Upper lobe of right lung (tissue), 1 donor: ENCODE measurements at regions not wholly inside any gene's neighbourhood (a gene's known extent, or its start where the extent isn't known, plus 50 kb on each side); places are given as distances from the start of the nearest gene placed in this dataset.

Experiments used
- ATAC-seq: fragments of 200-7000 bp; cut with Tn5 transposase; one replicate; pipeline ENCODE4 v1.9.1; 2020; ENCODE audit warnings: mild to moderate bottlenecking, moderate library complexity
- DNase-seq: peaks from one replicate; pipeline ENCODE4 v3.0.0-alpha.2; 2020
- H3K27ac ChIP-seq: fragments of 200-600 bp; one replicate; pipeline ENCODE4 v1.8.0; 2022
- H3K27me3 ChIP-seq: fragments of 200-600 bp; one replicate; pipeline ENCODE4 v1.8.0; 2022; ENCODE audit warnings: mild to moderate bottlenecking
- H3K36me3 ChIP-seq: fragments of 200-600 bp; one replicate; pipeline ENCODE4 v1.8.0; 2022
- H3K4me1 ChIP-seq: fragments of 200-600 bp; one replicate; pipeline ENCODE4 v1.8.0; 2022
- H3K4me3 ChIP-seq: fragments of 200-600 bp; one replicate; pipeline ENCODE4 v1.8.0; 2022; ENCODE audit warnings: mild to moderate bottlenecking
- H3K9me3 ChIP-seq: fragments of 200-600 bp; one replicate; pipeline ENCODE4 v1.8.0; 2022
- CTCF ChIP-seq: fragments of 200-600 bp; IDR thresholded peaks from one replicate; pipeline ENCODE4 v1.8.0; 2022; ENCODE audit warnings: antibody characterized with exemption
- intact Hi-C: fragments of 100-400 bp; cut with DNase I; formaldehyde crosslinking; loops from one replicate; pipeline ENCODE4 v1.11.0; 2022
- donor health status: DM: no; HTN: yes; CAD: no; lungs with severe emphysema.

- no peaks in the 10 kb centered on the region for H3K4me1 ChIP-seq
- no peak overlapping the region for H3K27ac ChIP-seq
- DNase-seq = no peak
- intact Hi-C loops = no loop called here
- no peaks in the 10 kb centered on the region for H3K9me3 ChIP-seq
- no peak for TF ChIP-seq CTCF
- no peaks in the 10 kb centered on the region for H3K36me3 ChIP-seq
- H3K4me3 ChIP-seq = no peak overlapping the region
- no peaks in the 10 kb centered on the region for H3K27me3 ChIP-seq
- no peak for ATAC-seq
Observed at GRCh38 chr11:131109790-131110189, 193.5 kb upstream of the SNX19 start.

GRCh38 chr11:131111775-131112174 is 195.5 kb upstream of the SNX19 start:
- Histone ChIP-seq H3K36me3 (no peaks in the 10 kb centered on the region), H3K27ac (no peak overlapping the region), H3K4me1 (no peaks in the 10 kb centered on the region), H3K9me3 (no peaks in the 10 kb centered on the region), H3K4me3 (no peak overlapping the region), H3K27me3 (no peaks in the 10 kb centered on the region)
- no peak for TF ChIP-seq CTCF
- DNase-seq (no peak), ATAC-seq (no peak)
- intact Hi-C loops = no loop called here

- H3K4me1 ChIP-seq = no peaks in the 10 kb centered on the region
- no peaks in the 10 kb centered on the region for H3K27me3 ChIP-seq
- no peak for DNase-seq
- intact Hi-C loops = no loop called here
- no peak for TF ChIP-seq CTCF
- ATAC-seq = no peak
- H3K36me3 ChIP-seq = no peaks in the 10 kb centered on the region
- H3K4me3 ChIP-seq = no peak overlapping the region
- H3K27ac ChIP-seq = no peak overlapping the region
- H3K9me3 ChIP-seq = no peaks in the 10 kb centered on the region
Observed at GRCh38 chr11:131118247-131118646, 202.0 kb upstream of the SNX19 start.

- intact Hi-C loops = no loop called here
- TF ChIP-seq CTCF = no peak
Observed at GRCh38 chr11:131121426-131122333, 205.4 kb upstream of the SNX19 start.

GRCh38 chr11:131122448-131122847 is 206.2 kb upstream of the SNX19 start:
- H3K27ac ChIP-seq = no peak overlapping the region
- H3K27me3 ChIP-seq = no peaks in the 10 kb centered on the region
- DNase-seq (no peak), ATAC-seq (no peak)
- intact Hi-C loops = no loop called here
- no peak for TF ChIP-seq CTCF
- no peaks in the 10 kb centered on the region for H3K4me1 ChIP-seq
- no peak overlapping the region for H3K4me3 ChIP-seq
- H3K9me3 ChIP-seq = no peaks in the 10 kb centered on the region
- H3K36me3 ChIP-seq = no peaks in the 10 kb centered on the region

More at GRCh38 chr11:131121426-131122333, 205.4 kb upstream of the SNX19 start:
- H3K4me3 ChIP-seq = no peak overlapping the region
- no peaks in the 10 kb centered on the region for H3K36me3 ChIP-seq
- no peaks in the 10 kb centered on the region for H3K4me1 ChIP-seq
- H3K27ac ChIP-seq = no peak overlapping the region
- ATAC-seq (no peak), DNase-seq (no peak)
- H3K9me3 ChIP-seq = no peaks in the 10 kb centered on the region
- no peaks in the 10 kb centered on the region for H3K27me3 ChIP-seq
